K562 (cell line): ENCODE measurements at regions not wholly inside any gene's neighbourhood (a gene's known extent, or its start where the extent isn't known, plus 50 kb on each side); places are given as distances from the start of the nearest gene placed in this dataset.

Experiments used
- ATAC-seq: fragments of 200-7000 bp; cut with Tn5 transposase; 3 replicates; pipeline ENCODE4 v1.9.1; 2020; ENCODE audit warnings: moderate library complexity
- BruUV-seq: library from RNA; stranded (reverse); fragments of 400-500 nt; replicated peaks from 2 replicates; lab custom pipeline; 2021; lab: Mats Ljungman, UMichigan
- CTCF ChIA-PET: fragments of 300-600 bp; formaldehyde crosslinking; extraction: SDS; loops from one replicate; lab custom pipeline; 2021; ENCODE audit warnings: low intra/inter-chr PET ratio; lab: Yijun Ruan, JAX
- POLR2A ChIA-PET: fragments of 300-600, 350-650 bp; sonication (Branson Sonifier 250); formaldehyde crosslinking; extraction: SDS; loops from one replicate; lab custom pipeline; 2021; ENCODE audit warnings: antibody characterized with exemption, inconsistent platforms; lab: Yijun Ruan, JAX
- DNase-seq, 4 experiments: peaks; one replicate each; pipeline versions ENCODE4 v3.0.0 to v3.0.0-alpha.2; 2011 to 2018; ENCODE audit warnings: low spot score in 3 of 4, mixed read lengths in 3 of 4; ENCODE audit errors: extremely low read depth in 1 of 4
- FAIRE-seq: peaks from 2 replicates; lab custom pipeline; 2011; peaks lifted over from hg19 to GRCh38; lab: Jason Lieb, UNC
- H2AFZ ChIP-seq: 2 replicates; pipeline ENCODE4 v1.6.0; 2011; ENCODE audit warnings: low read depth, low read length, control low read depth, inconsistent platforms
- H3K27ac ChIP-seq: fragments of 200-600 bp; 3 replicates; pipeline ENCODE4 v1.8.0; 2011; ENCODE audit warnings: low read depth, mild to moderate bottlenecking, control low read depth, inconsistent platforms, low read length, moderate library complexity, mixed read lengths; ENCODE audit errors: extremely low read depth
- H3K27me3 ChIP-seq, 2 experiments: fragments of 300-600 bp in 1 of 2; 2 replicates in 1 of 2; 3 replicates in 1 of 2; pipeline versions ENCODE4 v1.6.0 to v1.8.0; 2011; ENCODE audit warnings: inconsistent platforms in 2 of 2, low read length in 2 of 2, mild to moderate bottlenecking in 1 of 2, mixed read lengths in 1 of 2, moderate library complexity in 1 of 2; ENCODE audit not compliant: control insufficient read depth in 2 of 2, insufficient read depth in 2 of 2
- H3K36me3 ChIP-seq: fragments of 300-600 bp; 3 replicates; pipeline ENCODE4 v1.8.0; 2011; ENCODE audit warnings: mild to moderate bottlenecking, low read length, inconsistent platforms; ENCODE audit not compliant: control insufficient read depth, insufficient read depth
- H3K4me1 ChIP-seq, 2 experiments: fragments of 200-600 bp in 1 of 2; replicated peaks in 1 of 2; 2 replicates in 1 of 2; 3 replicates in 1 of 2; pipeline versions ENCODE4 v1.5.1 to v1.8.0; 2011; ENCODE audit warnings: inconsistent platforms in 2 of 2, low read length in 2 of 2, mild to moderate bottlenecking in 1 of 2, mixed read lengths in 1 of 2, moderate library complexity in 1 of 2; ENCODE audit not compliant: control insufficient read depth in 2 of 2, insufficient read depth in 2 of 2
- H3K4me2 ChIP-seq: 2 replicates; pipeline ENCODE4 v1.6.1; 2011; ENCODE audit warnings: low read length, control low read depth, inconsistent platforms, mixed read lengths; ENCODE audit not compliant: insufficient read depth
- H3K4me3 ChIP-seq: fragments of 200-600 bp; sonication (generic), shearing (Covaris generic); 2 replicates; pipeline ENCODE4 v1.5.1; 2016; ENCODE audit warnings: control low read depth, inconsistent platforms
- H3K79me2 ChIP-seq: fragments of 200-600 bp; 3 replicates; pipeline ENCODE4 v1.8.0; 2011; ENCODE audit warnings: low read length, inconsistent platforms; ENCODE audit not compliant: control insufficient read depth, insufficient read depth
- H3K9ac ChIP-seq, 2 experiments: 2 replicates each; pipeline versions ENCODE4 v1.6.0 to v1.6.1; 2011; ENCODE audit warnings: low read depth in 2 of 2, low read length in 2 of 2, control low read depth in 1 of 2, inconsistent platforms in 1 of 2, mild to moderate bottlenecking in 1 of 2, mixed read lengths in 1 of 2; ENCODE audit not compliant: insufficient read depth in 1 of 2
- H3K9me1 ChIP-seq: one replicate; pipeline ENCODE4 v1.6.0; 2011; ENCODE audit warnings: inconsistent platforms, mild to moderate bottlenecking, low read length, moderate library complexity; ENCODE audit not compliant: control insufficient read depth, insufficient read depth
- H3K9me3 ChIP-seq: replicated peaks from 2 replicates; pipeline ENCODE4 v1.5.1; 2011; ENCODE audit warnings: low read depth, low read length, inconsistent platforms; ENCODE audit not compliant: control insufficient read depth, insufficient read depth
- H4K20me1 ChIP-seq: replicated peaks from 2 replicates; pipeline ENCODE4 v1.6.1; 2011; ENCODE audit warnings: low read length, inconsistent platforms, mixed read lengths; ENCODE audit not compliant: control insufficient read depth, insufficient read depth
- EP300 ChIP-seq: IDR thresholded peaks from 2 replicates; pipeline ENCODE4 v1.6.1; 2012; ENCODE audit warnings: low read length, improper control_type of control experiment
- FOXJ3 ChIP-seq: sonication (generic); formaldehyde crosslinking; IDR thresholded peaks from 2 replicates; pipeline ENCODE4 v1.4.0; 2020; ENCODE audit warnings: mild to moderate bottlenecking, missing genetic modification reagents
- GATAD2A ChIP-seq: fragments of 450-650 bp; IDR thresholded peaks from 2 replicates; pipeline ENCODE4 v1.6.1; 2017
- GTF3C2 ChIP-seq: IDR thresholded peaks from 3 replicates; pipeline ENCODE4 v1.6.1; 2011; ENCODE audit warnings: borderline replicate concordance, mild to moderate bottlenecking, moderate library complexity; ENCODE audit not compliant: insufficient read length; ENCODE audit errors: extremely low read depth
- HDAC6 ChIP-seq: IDR thresholded peaks from 2 replicates; pipeline ENCODE4 v1.6.1; 2012; ENCODE audit warnings: low read depth, mild to moderate bottlenecking, control low read depth, inconsistent platforms, low read length, moderate library complexity
- POU5F1 ChIP-seq: fragments of 150-350 bp; IDR thresholded peaks from 2 replicates; pipeline ENCODE4 v1.6.1; 2014; ENCODE audit warnings: borderline replicate concordance, low read length, low read depth, mild to moderate bottlenecking; ENCODE audit not compliant: partially characterized antibody
- RCOR1 ChIP-seq, 2 experiments: IDR thresholded peaks; 2 replicates each; pipeline ENCODE4 v1.6.1; 2012; ENCODE audit warnings: low read depth in 2 of 2, low read length in 2 of 2, borderline replicate concordance in 1 of 2, improper control_type of control experiment in 1 of 2
- STAG1 ChIP-seq: sonication (generic); formaldehyde crosslinking; IDR thresholded peaks from 2 replicates; pipeline ENCODE4 v1.5.0; 2020; ENCODE audit warnings: missing genetic modification reagents, borderline replicate concordance
- TAF9B ChIP-seq: fragments of 450-650 bp; IDR thresholded peaks from 2 replicates; pipeline ENCODE4 v1.6.1; 2018; ENCODE audit warnings: mild to moderate bottlenecking; ENCODE audit not compliant: partially characterized antibody
- TEAD2 ChIP-seq: fragments of 450-650 bp; IDR thresholded peaks from 2 replicates; pipeline ENCODE4 v1.6.1; 2016; ENCODE audit warnings: missing genetic modification characterization, control low read depth, missing compliant biosample characterization
- ZKSCAN1 ChIP-seq: fragments of 150-350 bp; IDR thresholded peaks from 2 replicates; pipeline ENCODE4 v1.6.1; 2016; ENCODE audit warnings: low read depth, low read length
- ZNF639 ChIP-seq, 2 experiments: fragments of 200-800 bp in 1 of 2; sonication (Bioruptor generic) in 1 of 2; sonication (generic) in 1 of 2; formaldehyde crosslinking in 1 of 2; IDR thresholded peaks in 1 of 2; conservative IDR thresholded peaks in 1 of 2; 2 replicates each; pipeline versions ENCODE4 v1.5.0 to v1.6.1; 2016 to 2020; ENCODE audit warnings: missing compliant biosample characterization in 1 of 2, missing genetic modification characterization in 1 of 2, missing genetic modification reagents in 1 of 2
- WGBS: fragments of 100-300 bp; shearing (Covaris generic); methylation state at CpG from one replicate; pipeline ENCODE4 v1.1.6; 2016; ENCODE audit warnings: low coverage, mixed read lengths; ENCODE audit not compliant: insufficient coverage; ENCODE audit errors: missing lambda C conversion rate; 5-methylcytosine and 5-hydroxymethylcytosine counted together
- in situ Hi-C: fragments of 300-500 bp; cut with MboI; formaldehyde crosslinking; loops from 4 replicates; pipeline ENCODE4 v1.15.0; 2018; ENCODE audit warnings: inconsistent platforms, mixed read lengths
- intact Hi-C: fragments of 100-400 bp; cut with micrococcal nuclease; formaldehyde crosslinking; loops from 2 replicates; pipeline ENCODE4 v1.14.2; 2022

- FAIRE-seq (no peak), ATAC-seq (no peak), DNase-seq (no peak)
- Histone ChIP-seq H3K9me3 (no peaks in the 10 kb centered on the region), H3K27me3 (peaks cover 0 to 6% of the 10 kb centered on the region in 2 experiments; a peak in 2 of 5 replicates), H3K79me2 (no peaks in the 10 kb centered on the region), H4K20me1 (no peaks in the 10 kb centered on the region), H2AFZ (no peak overlapping the region), H3K9ac (no peak overlapping the region), H3K9me1 (no peaks in the 10 kb centered on the region), H3K4me3 (no peak overlapping the region), H3K36me3 (no peaks in the 10 kb centered on the region), H3K4me1 (no peaks in the 10 kb centered on the region), H3K27ac (no peak overlapping the region), H3K4me2 (no peak overlapping the region)
- BruUV-seq, result no TSS peak
- 2% methylated on average over 4 of the region's 6 CpGs for whole genome bisulfite sequencing
- ChIA-PET CTCF (no interaction called here), POLR2A (no interaction called here)
- intact Hi-C loops (no loop called here), in situ Hi-C loops (no loop called here)
- TF ChIP-seq ZKSCAN1, result no peak
- TF ChIP-seq FOXJ3, result no peak
- no peak for TF ChIP-seq ZNF639 (CRISPR knock-in tag; conservative IDR thresholded peaks at IDR 0.05 in 1 of 2, IDR thresholded peaks at IDR 0.05 in 1 of 2)
- no peak for TF ChIP-seq STAG1 (CRISPR knock-in tag)
- TF ChIP-seq GATAD2A, result no peak
- no peak for TF ChIP-seq RCOR1 (IDR thresholded peaks at IDR 0.05; ENCODE audit: borderline replicate concordance in 1 of 2, low read depth in 2 of 2, low read length in 2 of 2)
- TF ChIP-seq GTF3C2, result no peak
- no peak for TF ChIP-seq TEAD2 (tag)
- no peak for TF ChIP-seq HDAC6
- no peak for TF ChIP-seq POU5F1
- no peak for TF ChIP-seq TAF9B
- TF ChIP-seq EP300, result no peak
Observed at GRCh38 chr11:45017329-45017728, 66.6 kb upstream of the TP53I11 start.
